Right lobe of liver (tissue), 6 donors: ENCODE measurements at regions not wholly inside any gene's neighbourhood (a gene's known extent, or its start where the extent isn't known, plus 50 kb on each side); places are given as distances from the start of the nearest gene placed in this dataset.

Experiments used
- ATAC-seq, 4 donors: fragments of 200-7000 bp; cut with Tn5 transposase; one replicate each; pipeline ENCODE4 v1.9.1; 2020; ENCODE audit warnings: mild to moderate bottlenecking in 4 of 4, moderate library complexity in 4 of 4
- DNase-seq, 3 donors: peaks; one replicate each; pipeline ENCODE4 v3.0.0-alpha.2; 2020
- H3K27ac ChIP-seq, 3 donors: fragments of 200-600 bp; one replicate each; pipeline ENCODE4 v1.8.0; 2022
- H3K27me3 ChIP-seq, 2 donors: fragments of 200-600 bp; one replicate each; pipeline ENCODE4 v1.8.0; 2022
- H3K36me3 ChIP-seq, 4 donors: fragments of 200-600 bp; sonication (generic) in 1 of 4; one replicate each; pipeline versions ENCODE4 v1.5.1 to v1.8.0; 2017 to 2022; ENCODE audit warnings: control low read depth in 1 of 4
- H3K4me1 ChIP-seq, 4 donors: fragments of 200-600 bp; sonication (generic) in 1 of 4; one replicate each; pipeline versions ENCODE4 v1.5.1 to v1.8.0; 2017 to 2022; ENCODE audit warnings: control low read depth in 1 of 4
- H3K4me3 ChIP-seq, 3 donors: fragments of 200-600 bp; one replicate each; pipeline ENCODE4 v1.8.0; 2022
- H3K9me3 ChIP-seq, 4 donors: fragments of 200-600 bp; sonication (generic) in 1 of 4; one replicate each; pipeline versions ENCODE4 v1.5.1 to v1.8.0; 2017 to 2022; ENCODE audit warnings: control low read depth in 1 of 4
- CTCF ChIP-seq, 4 donors: fragments of 200-600 bp in 3 of 4; fragments of 450-650 bp in 1 of 4; IDR thresholded peaks; one replicate each; pipeline versions ENCODE4 v1.5.1 to v1.8.0; 2016 to 2022; ENCODE audit warnings: antibody characterized with exemption in 4 of 4, mild to moderate bottlenecking in 2 of 4
- POLR2A ChIP-seq: fragments of 450-650 bp; IDR thresholded peaks from one replicate; pipeline ENCODE4 v1.6.1; 2017; ENCODE audit warnings: antibody characterized with exemption, mild to moderate bottlenecking
- WGBS: methylation state at CpG from one replicate; pipeline ENCODE4 v1.1.6; 2018; ENCODE audit warnings: low coverage, low lambda C conversion rate; ENCODE audit not compliant: insufficient coverage; ENCODE audit errors: missing lambda C conversion rate; 5-methylcytosine and 5-hydroxymethylcytosine counted together
- intact Hi-C, 2 donors: fragments of 100-400 bp; cut with DNase I; formaldehyde crosslinking; loops; one replicate each; pipeline versions ENCODE4 v1.11.2 to v1.14.1; 2022
- donor health status: DM: no; HTN: yes; CAD: no.
- donor health status: DM: no; HTN: no; CAD: no.
- donor health status: DM: no; HTN: no; CAD: no.
- donor health status: DM: no; HTN: yes; CAD: no.
- donor health status: DM: no; HTN: yes; CAD: no.

- Histone ChIP-seq H3K27ac (no peak overlapping the region), H3K27me3 (no peaks in the 10 kb centered on the region), H3K4me1 (no peaks in the 10 kb centered on the region), H3K36me3 (no peaks in the 10 kb centered on the region), H3K4me3 (no peak overlapping the region), H3K9me3 (no peaks in the 10 kb centered on the region)
- intact Hi-C loops = no loop called here
- WGBS = 54% methylated on average over 3 of the region's 3 CpGs
- ATAC-seq (no peak), DNase-seq (no peak)
- TF ChIP-seq POLR2A = no peak
- TF ChIP-seq CTCF (IDR thresholded peaks at IDR 0.05) = no peak
Observed at GRCh38 chr2:144675731-144676130, 155.8 kb upstream of the ZEB2 start.

- Histone ChIP-seq H3K4me1 (no peaks in the 10 kb centered on the region), H3K4me3 (no peak overlapping the region), H3K9me3 (no peaks in the 10 kb centered on the region), H3K36me3 (no peaks in the 10 kb centered on the region), H3K27ac (no peak overlapping the region), H3K27me3 (no peaks in the 10 kb centered on the region)
- DNase-seq (no peak), ATAC-seq (no peak)
- TF ChIP-seq POLR2A (no peak), CTCF (IDR thresholded peaks at IDR 0.05) (no peak)
- WGBS = 75% methylated on average over 3 of the region's 3 CpGs
- intact Hi-C loops = no loop called here
Observed at GRCh38 chr2:144675331-144675730, 155.4 kb upstream of the ZEB2 start.

DNA sequence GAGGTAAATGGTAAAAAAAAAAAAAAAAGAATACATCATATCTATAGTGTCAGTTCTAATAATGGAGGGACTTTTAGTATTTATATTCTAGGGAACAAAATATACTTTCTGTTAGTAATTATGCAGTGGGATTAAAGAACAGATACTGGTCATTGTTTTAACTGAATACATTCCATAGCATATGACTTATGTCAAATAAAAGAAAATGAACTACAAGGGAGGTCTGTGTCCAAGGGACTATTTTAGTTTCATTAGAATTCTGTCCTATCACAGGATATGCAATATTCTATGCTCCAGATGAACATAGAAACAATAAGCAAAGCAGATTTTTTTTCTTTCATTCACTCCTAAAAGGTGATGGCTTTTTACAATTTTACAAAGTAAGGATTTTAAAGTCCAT is 154.2 kb upstream of the ZEB2 start:
- Histone ChIP-seq H3K9me3 (no peaks in the 10 kb centered on the region), H3K4me3 (no peak overlapping the region), H3K27ac (no peak overlapping the region), H3K4me1 (no peaks in the 10 kb centered on the region), H3K36me3 (no peaks in the 10 kb centered on the region), H3K27me3 (no peaks in the 10 kb centered on the region)
- ATAC-seq = no peak
- TF ChIP-seq POLR2A = no peak
- no peak for TF ChIP-seq CTCF (IDR thresholded peaks at IDR 0.05)
- no peak for DNase-seq
- intact Hi-C loops = no loop called here

DNA sequence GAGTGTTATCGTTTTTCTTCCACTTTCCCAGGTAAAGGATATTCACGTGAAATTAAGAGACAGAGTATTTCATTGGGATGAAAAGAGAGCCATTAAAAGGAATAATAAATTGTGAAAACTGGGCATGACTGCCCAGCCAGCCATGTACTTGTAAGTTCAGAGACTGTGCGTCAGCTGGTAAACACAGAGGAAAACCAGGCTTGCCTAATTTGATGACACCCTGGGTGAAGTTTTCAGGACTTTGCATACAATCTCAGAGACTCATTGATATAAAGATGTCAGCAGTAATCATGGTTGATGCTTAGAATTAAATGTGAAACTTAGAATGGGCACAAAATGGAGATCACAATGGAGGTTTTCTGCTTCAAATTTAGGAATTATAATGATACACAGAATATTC is 153.5 kb upstream of the ZEB2 start:
- no peak for TF ChIP-seq CTCF (IDR thresholded peaks at IDR 0.05)
- TF ChIP-seq POLR2A = no peak
- 49% methylated on average over 3 of the region's 3 CpGs for WGBS
- Histone ChIP-seq H3K9me3 (no peaks in the 10 kb centered on the region), H3K27ac (no peak overlapping the region), H3K36me3 (no peaks in the 10 kb centered on the region), H3K27me3 (no peaks in the 10 kb centered on the region), H3K4me3 (no peak overlapping the region), H3K4me1 (no peaks in the 10 kb centered on the region)
- ATAC-seq (no peak), DNase-seq (no peak)
- intact Hi-C loops = no loop called here

GRCh38 chr2:144671695-144672455 is 152.0 kb upstream of the ZEB2 start:
- intact Hi-C loops = no loop called here
- Histone ChIP-seq H3K36me3 (no peaks in the 10 kb centered on the region), H3K4me1 (no peaks in the 10 kb centered on the region), H3K27ac (no peak overlapping the region), H3K4me3 (no peak overlapping the region), H3K27me3 (no peaks in the 10 kb centered on the region), H3K9me3 (no peaks in the 10 kb centered on the region)
- no peak for DNase-seq
- WGBS = 56% methylated on average over 3 of the region's 4 CpGs
- no peak for TF ChIP-seq POLR2A
- TF ChIP-seq CTCF (IDR thresholded peaks at IDR 0.05) = no peak
- peak; percentile 45 to 79 (median 68) for ATAC-seq
